Adrenal gland (tissue), 9 donors: ENCODE measurements at regions not wholly inside any gene's neighbourhood (a gene's known extent, or its start where the extent isn't known, plus 50 kb on each side); places are given as distances from the start of the nearest gene placed in this dataset.

Experiments used
- DNase-seq, 7 donors: peaks; one replicate each; pipeline ENCODE4 v3.0.0-alpha.2; 2019 to 2020
- H3K27ac ChIP-seq, 5 donors: fragments of 200-600 bp; sonication (generic) in 4 of 5; 1 replicate in 3 of 5; 2 replicates in 2 of 5; pipeline versions ENCODE4 v1.5.1 to v1.8.0; 2016 to 2020; ENCODE audit warnings: mild to moderate bottlenecking in 1 of 5
- H3K27me3 ChIP-seq: fragments of 200-600 bp; 2 replicates; pipeline ENCODE4 v1.8.0; 2021
- H3K36me3 ChIP-seq, 2 donors: fragments of 200-600 bp; replicated peaks in 1 of 2; 1 replicate in 1 of 2; 2 replicates in 1 of 2; pipeline versions ENCODE4 v1.5.1 to v1.8.0; 2018 to 2022
- H3K4me1 ChIP-seq, 2 donors: fragments of 200-600 bp; replicated peaks in 1 of 2; 1 replicate in 1 of 2; 2 replicates in 1 of 2; pipeline versions ENCODE4 v1.5.1 to v1.8.0; 2018 to 2021
- H3K4me3 ChIP-seq, 4 donors: fragments of 200-600 bp; sonication (generic) in 3 of 4; one replicate each; pipeline ENCODE4 v1.5.1; 2016 to 2018
- H3K9me3 ChIP-seq, 3 donors: fragments of 200-600 bp; sonication (generic) in 1 of 3; replicated peaks in 1 of 3; 1 replicate in 2 of 3; 2 replicates in 1 of 3; pipeline versions ENCODE4 v1.5.1 to v1.8.0; 2016 to 2021
- POLR2A ChIP-seq, 2 donors: fragments of 450-650 bp; IDR thresholded peaks; one replicate each; pipeline ENCODE4 v1.6.1; 2017; ENCODE audit warnings: antibody characterized with exemption in 2 of 2, mild to moderate bottlenecking in 2 of 2, moderate library complexity in 1 of 2
- WGBS, 4 donors: extraction: QIAGEN DNeasy Blood & Tissue Kit in 2 of 4; methylation state at CpG; one replicate each; pipeline versions ENCODE4 v1.1.5 to v1.1.7; 2013 to 2017; 5-methylcytosine and 5-hydroxymethylcytosine counted together
- intact Hi-C, 2 donors: fragments of 100-400 bp; cut with DNase I; formaldehyde crosslinking; loops; one replicate each; pipeline versions ENCODE4 v1.14.1 to v1.15.0; 2022 to 2023
- TF ChIP-seq, protein P1 (sequence below), 6 experiments: fragments of 450-650 bp in 4 of 6; fragments of 200-600 bp in 2 of 6; sonication (generic) in 1 of 6; IDR thresholded peaks; 1 replicate in 5 of 6; 2 replicates in 1 of 6; pipeline versions ENCODE4 v1.5.1 to v1.8.0; 2016 to 2021; ENCODE audit warnings: antibody characterized with exemption in 6 of 6, mild to moderate bottlenecking in 2 of 6, moderate library complexity in 1 of 6
- donor health status: healthy with polysubstance abuse.
- donor health status: Bipolar disorder and iron deficiency.
- donor health status: DM: yes; HTN: yes; CAD: no.
- donor health status: DM: no; HTN: no; CAD: no.
- donor health status: DM: no; HTN: no; CAD: no.

DNA sequence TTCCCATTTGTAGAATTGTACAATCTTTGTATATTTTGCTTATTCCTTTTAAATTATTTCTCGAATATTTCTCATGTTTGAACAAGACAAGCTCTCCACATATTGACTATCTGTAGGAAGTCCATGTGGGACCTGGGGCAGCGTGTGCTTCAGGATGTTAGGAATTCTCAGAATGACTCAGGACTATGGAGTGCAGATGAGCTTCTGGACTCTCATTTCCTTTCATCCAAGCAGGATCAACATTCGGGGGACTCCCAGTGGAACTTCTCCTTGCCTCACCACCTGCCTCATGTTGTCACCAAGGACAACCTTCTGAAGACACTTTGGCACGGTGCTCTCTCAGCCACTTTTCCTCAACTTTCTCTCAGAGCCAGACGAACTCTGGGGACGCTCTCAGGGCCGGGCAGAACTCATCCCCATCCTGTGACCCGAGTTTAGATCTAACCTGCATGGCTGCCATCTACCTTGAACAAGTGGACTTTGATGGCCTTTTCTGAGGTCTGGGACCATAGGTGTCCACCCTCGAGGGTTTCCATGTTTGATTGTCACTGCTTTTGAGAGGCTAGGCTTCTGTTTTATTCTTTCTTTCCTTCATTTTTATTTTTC is 441.7 kb downstream of the IRS2 start:
- Histone ChIP-seq H3K27me3 (no peaks in the 10 kb centered on the region), H3K4me3 (no peak overlapping the region), H3K9me3 (no peaks in the 10 kb centered on the region), H3K36me3 (no peaks in the 10 kb centered on the region), H3K4me1 (no peaks in the 10 kb centered on the region), H3K27ac (no peak overlapping the region)
- 79 to 88% (median 86%) methylated on average over 9 of the region's 9 CpGs for WGBS, 4 donors
- TF ChIP-seq POLR2A (IDR thresholded peaks at IDR 0.05) = no peak
- TF ChIP-seq, protein P1, sequence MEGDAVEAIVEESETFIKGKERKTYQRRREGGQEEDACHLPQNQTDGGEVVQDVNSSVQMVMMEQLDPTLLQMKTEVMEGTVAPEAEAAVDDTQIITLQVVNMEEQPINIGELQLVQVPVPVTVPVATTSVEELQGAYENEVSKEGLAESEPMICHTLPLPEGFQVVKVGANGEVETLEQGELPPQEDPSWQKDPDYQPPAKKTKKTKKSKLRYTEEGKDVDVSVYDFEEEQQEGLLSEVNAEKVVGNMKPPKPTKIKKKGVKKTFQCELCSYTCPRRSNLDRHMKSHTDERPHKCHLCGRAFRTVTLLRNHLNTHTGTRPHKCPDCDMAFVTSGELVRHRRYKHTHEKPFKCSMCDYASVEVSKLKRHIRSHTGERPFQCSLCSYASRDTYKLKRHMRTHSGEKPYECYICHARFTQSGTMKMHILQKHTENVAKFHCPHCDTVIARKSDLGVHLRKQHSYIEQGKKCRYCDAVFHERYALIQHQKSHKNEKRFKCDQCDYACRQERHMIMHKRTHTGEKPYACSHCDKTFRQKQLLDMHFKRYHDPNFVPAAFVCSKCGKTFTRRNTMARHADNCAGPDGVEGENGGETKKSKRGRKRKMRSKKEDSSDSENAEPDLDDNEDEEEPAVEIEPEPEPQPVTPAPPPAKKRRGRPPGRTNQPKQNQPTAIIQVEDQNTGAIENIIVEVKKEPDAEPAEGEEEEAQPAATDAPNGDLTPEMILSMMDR (IDR thresholded peaks at IDR 0.05) = no peak
- DNase-seq = no peak
- intact Hi-C loops = no loop called here

DNA sequence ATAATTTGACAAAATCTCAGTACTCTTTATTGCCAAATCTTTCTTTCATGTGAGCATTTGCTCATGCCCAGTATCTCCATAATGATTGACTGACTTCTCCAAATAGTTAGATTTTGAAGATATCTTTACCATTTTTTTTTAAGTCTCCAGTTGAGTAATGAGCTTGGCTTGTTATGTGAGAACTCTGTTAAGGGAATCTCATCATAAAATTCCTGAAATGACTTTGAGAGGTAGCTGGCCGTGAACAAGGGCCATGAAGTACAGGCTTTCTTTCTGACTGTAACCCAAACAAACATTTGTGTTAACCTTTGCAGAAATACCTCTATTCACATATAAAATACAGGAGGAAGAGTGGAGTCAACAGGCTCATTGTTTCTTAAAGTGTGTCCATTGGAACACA is 449.7 kb downstream of the IRS2 start:
- TF ChIP-seq POLR2A (IDR thresholded peaks at IDR 0.05) = no peak
- TF ChIP-seq, protein P1 (IDR thresholded peaks at IDR 0.05) = no peak
- intact Hi-C loops = no loop called here
- WGBS, 4 donors = 53 to 67% (median 59%) methylated on average over 1 of the region's 1 CpG

DNA sequence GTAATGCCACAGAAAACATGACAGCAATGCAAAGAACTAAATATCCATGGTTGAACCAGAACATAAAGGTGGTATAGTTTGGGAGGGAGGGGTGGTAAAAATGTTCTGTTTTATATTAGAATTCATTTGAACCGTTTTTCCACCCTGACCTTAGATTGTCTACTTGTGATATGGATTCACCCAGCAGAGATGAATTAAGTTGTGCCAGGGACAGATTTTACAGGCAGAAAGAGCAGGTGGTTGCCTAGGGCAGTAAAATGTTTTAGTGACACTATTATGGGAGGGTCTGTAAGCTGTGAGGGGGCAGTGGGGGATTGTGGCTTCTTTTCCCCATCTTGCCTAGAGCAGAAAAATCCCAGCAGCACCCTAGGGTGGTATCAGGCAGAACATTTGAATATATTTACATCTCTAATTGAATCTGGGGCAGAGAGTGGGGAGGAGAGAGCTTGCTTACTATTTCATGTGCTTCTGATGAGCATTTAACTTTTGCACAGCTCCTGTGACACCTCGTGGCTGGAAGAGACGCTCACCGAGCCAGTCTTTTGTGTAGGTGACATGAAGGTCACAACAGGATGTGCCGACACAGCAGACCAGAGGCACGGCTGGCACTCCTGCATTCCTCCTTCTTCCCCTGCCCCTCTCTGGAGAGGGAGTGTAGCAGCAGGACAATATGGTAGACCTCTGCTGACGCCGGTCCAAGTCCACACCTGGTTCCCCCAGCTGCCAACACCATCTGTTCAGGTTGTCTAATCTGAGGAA is 452.3 kb downstream of the IRS2 start:
- WGBS, 4 donors = 66 to 82% (median 76%) methylated on average over 8 of the region's 8 CpGs
- TF ChIP-seq, protein P1 (IDR thresholded peaks at IDR 0.05) = no peak
- DNase-seq = no peak
- Histone ChIP-seq H3K9me3 (no peaks in the 10 kb centered on the region), H3K27me3 (no peaks in the 10 kb centered on the region), H3K4me3 (no peak overlapping the region), H3K4me1 (peaks cover 0 to 3% of the 10 kb centered on the region in 2 donors), H3K27ac (no peak overlapping the region), H3K36me3 (no peaks in the 10 kb centered on the region)
- intact Hi-C loops = no loop called here

More for the DNA sequence above, 449.7 kb downstream of the IRS2 start:
- H3K27ac ChIP-seq = no peak overlapping the region
- DNase-seq = no peak
- H3K4me1 ChIP-seq = peaks cover 0 to 3% of the 10 kb centered on the region in 2 donors
- H3K27me3 ChIP-seq = no peaks in the 10 kb centered on the region
- H3K36me3 ChIP-seq = no peaks in the 10 kb centered on the region
- H3K4me3 ChIP-seq = no peak overlapping the region
- no peaks in the 10 kb centered on the region for H3K9me3 ChIP-seq

DNA sequence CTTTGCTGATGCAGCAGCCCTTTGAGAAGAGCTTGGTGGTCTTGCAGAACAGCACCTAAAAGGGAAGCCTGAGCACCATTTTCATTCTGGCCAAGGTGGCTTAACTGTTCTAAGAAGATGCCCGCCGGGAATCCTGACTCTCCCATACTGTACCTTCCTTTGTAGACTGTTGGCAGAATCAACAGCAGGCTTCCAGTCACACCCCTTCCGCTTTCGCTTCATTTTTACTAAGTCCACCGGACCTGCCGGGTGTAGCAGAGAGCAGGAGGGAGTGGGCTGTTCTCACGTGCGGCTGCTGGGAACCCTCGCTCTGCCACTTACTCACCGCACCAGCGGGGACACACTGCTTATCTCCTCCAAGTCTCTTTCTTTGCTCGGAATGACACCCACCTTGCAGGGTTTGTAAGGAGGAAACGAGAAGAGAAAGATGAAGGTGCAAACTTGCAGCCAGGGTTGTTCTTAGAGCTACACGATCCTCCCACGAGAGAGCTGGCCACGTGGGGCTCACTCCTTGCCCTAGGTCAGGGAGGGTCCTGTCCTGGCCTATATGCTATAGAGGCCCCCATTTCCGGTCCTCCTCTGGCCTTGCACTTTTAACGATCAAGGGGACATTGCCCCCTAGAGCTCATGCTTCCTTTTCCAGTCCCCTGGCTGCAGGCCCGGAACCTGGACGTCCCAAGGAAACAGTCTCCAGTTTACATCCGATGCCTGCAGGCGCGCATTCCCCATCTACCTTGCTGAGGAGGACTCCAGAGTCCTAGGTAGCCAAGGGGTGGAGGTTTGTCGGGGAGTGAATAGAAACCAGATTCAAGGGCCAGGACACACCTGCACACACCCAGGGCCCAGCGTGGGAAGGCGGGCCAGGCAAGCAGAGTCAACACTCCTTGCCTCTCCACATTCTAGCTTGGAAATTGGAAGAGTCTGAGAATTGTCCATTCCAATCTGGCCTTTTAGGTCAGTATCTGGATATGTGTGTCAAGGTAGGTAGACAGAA is 453.6 kb downstream of the IRS2 start:
- DNase-seq = no peak
- Histone ChIP-seq H3K36me3 (no peaks in the 10 kb centered on the region), H3K27me3 (no peaks in the 10 kb centered on the region), H3K27ac (no peak overlapping the region), H3K4me1 (no peaks in the 10 kb centered on the region), H3K9me3 (no peaks in the 10 kb centered on the region), H3K4me3 (no peak overlapping the region)
- intact Hi-C loops = no loop called here
- no peak for TF ChIP-seq POLR2A (IDR thresholded peaks at IDR 0.05)
- TF ChIP-seq, protein P1 (IDR thresholded peaks at IDR 0.05) = no peak
- WGBS, 4 donors = 82 to 87% (median 85%) methylated on average over 18 to 26 of the region's 26 CpGs
